GM21367 (cell line): ENCODE measurements at regions not wholly inside any gene's neighbourhood (a gene's known extent, or its start where the extent isn't known, plus 50 kb on each side); places are given as distances from the start of the nearest gene placed in this dataset.

Experiments used
- ATAC-seq: cut with Tn5 transposase; IDR thresholded peaks from one replicate; pipeline ENCODE4 v1.9.1; 2021; ENCODE audit not compliant: unreplicated experiment

DNA sequence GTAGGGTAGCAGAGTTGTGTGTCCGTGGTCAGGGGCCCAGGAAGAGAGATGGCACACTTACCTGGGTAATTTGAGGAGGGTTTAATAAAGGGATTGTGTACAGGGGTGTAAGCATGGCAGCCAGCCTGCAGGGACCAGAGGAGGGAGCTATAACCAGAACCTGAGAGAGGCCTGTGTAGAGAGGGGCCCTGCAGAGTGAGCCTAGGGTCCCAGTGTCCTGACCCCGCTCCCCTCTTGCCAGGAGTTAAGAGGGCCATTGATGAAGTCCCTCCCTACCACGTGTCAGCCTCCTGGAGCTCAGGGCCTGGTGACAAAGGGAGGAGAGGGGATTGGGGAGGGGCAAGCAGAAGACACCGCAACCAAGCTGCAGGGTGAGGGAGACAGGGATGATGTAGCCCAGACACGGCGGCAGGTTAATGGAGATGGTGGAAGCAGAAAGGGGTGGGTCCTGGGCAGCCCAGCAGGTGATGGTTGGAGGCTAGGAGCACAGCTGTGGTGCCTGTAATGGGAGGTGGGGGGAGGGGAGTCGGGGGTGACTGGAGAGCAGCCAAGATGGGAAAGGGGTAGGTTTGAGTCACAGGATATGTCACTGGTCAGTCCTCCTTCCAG lies 165.4 kb upstream of the TOPAZ1 start:
- no peak for ATAC-seq

- ATAC-seq, result no peak
Measured at GRCh38 chr3:44077267-44077666, 164.4 kb upstream of the TOPAZ1 start.

GRCh38 chr3:44078863-44079262 lies 162.8 kb upstream of the TOPAZ1 start:
- ATAC-seq, result no peak

DNA sequence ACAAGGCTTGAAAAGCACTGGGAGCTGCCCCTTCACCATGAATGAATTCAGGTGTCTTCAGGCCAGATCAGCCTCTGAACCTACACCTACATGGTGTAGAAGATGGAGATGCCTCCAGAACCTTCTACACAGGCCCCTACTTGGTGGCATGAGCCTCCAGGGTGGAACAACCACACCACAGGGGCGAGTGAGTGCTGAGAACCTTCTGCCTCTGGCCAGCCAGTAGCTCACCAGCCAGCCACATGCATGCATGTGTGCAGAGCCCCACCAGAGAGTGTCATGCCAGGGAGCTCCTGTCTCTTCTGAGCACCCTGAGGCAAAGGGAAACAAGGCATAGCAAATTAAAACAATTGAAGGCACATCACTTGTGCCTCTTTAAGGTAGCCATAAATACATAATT lies 161.8 kb upstream of the TOPAZ1 start:
- ATAC-seq, result no peak

DNA sequence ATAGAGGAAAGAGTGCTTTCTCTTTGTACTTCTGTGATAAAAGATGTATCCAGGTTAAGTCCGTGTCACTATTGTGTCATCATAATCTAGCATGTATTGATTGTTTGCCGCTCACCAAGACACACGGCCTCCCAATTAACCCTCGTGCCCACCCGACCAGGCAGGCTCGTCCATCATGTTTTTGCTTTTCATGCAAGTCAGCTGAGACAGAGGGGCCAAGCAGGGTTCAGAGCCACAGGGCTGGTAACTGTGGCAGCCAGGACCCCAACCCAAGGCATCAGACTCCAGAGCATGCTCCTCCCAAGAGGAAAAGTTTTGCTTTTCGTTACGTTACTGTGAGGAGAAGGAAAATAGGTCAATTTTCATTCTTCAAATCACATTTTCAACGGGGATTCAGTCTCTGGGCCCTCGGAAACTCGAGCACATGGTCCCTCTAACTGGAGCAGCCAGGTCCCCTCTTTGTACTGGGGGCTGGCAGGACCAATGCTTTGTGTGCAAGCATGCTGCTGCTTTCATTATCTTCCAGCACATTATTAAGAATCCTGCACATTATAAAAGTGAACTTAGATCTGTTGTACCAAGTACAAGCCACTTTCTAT lies 161.1 kb upstream of the TOPAZ1 start:
- no peak for ATAC-seq

GRCh38 chr3:44090036-44090435 lies 151.7 kb upstream of the TOPAZ1 start:
- ATAC-seq, result no peak

DNA sequence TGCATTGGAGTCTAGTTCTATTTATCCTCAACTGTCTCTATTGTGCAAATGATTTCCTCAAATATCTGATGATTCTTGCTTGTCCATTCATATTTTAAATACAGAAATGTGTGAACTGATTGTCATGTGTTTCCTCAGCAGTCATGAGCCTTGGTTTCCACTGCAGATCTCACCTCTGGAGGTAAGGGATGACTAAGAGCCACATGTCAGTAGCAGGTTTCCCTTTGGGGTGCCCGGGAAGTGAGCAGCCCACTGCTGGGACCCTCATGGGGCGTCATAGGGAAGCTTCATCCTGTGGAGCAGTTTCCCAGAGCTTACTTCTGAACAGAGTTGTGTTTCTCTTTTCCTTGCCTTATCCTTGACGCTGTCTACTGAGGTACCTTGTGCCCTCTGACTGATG lies 149.2 kb upstream of the TOPAZ1 start:
- ATAC-seq, result no peak

DNA sequence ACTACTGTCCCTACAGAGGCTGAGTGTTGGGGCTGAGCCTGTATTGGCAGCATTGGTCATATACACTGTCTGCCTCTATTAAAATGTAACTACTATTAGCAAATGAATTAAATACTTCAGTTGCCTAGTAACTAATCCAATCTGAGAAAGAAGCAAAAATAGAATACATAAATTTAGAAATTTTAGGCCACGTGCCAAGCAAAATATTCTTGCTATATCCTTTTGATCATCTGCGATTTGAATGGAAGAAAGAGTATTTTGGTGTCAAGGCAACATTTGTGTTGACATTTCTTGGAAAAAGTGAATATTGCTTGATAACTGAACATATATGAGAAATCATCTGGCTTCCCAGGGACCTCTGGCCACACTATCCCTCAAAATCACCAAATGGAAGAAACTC lies 148.2 kb upstream of the TOPAZ1 start:
- no peak for ATAC-seq

DNA sequence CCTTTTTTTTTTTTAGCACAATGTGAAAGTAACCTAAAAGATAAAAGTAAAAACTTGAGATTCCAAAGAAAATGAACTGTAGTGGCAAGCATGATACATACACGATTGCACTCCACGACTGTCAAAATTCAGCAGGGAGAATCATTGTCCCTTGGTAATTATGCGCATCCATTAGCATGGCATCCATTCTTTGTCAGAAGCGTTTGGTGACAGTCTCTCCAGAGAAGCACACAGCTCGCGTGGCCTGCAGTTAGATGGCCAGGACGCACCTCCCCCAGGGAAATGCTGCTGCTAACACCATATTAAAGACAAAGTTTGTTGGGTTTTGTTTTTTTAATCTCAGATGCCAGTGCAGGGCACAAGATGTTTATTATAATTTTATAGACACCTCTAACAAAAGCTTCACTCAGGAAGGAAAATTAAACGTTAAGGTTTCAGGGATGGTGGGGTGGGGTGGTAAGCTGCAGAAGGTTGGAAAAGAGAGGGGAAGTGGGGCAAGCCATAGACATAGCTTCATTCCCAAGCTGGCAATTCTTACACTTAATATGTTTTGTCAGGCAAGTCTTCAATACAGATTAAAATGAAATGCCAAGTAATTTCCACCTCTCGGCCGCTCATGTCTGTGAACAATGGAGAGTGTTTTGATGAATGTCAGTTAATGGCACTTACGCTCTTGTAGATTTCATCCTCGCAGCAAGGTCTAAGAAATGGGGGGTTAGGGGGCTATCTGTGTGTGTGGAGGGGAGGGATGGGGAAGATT lies 142.8 kb upstream of the TOPAZ1 start:
- no peak for ATAC-seq

GRCh38 chr3:44099566-44100297 lies 142.0 kb upstream of the TOPAZ1 start:
- no peak for ATAC-seq

DNA sequence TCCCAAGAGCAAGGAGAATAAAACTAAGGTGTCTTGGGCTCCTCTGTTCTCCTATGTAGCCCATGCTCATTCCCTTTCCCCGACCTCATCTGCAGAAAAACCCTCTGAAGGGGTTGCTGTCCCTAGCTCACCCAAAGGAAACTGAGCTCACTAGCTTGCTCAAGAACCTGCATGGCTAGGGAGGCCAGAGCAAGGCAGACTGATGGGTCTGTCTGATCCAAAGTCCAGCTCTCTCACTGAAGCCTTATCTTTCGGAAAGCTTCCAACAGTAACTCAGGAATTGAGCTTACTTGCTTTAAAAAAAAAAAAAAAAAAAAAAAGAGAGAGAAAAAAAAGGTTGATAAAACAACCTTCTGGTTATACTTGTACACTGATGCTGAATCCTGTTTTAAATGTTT lies 141.4 kb upstream of the TOPAZ1 start:
- no peak for ATAC-seq

- no peak for ATAC-seq
Measured at GRCh38 chr3:44104043-44104442, 137.6 kb upstream of the TOPAZ1 start.

DNA sequence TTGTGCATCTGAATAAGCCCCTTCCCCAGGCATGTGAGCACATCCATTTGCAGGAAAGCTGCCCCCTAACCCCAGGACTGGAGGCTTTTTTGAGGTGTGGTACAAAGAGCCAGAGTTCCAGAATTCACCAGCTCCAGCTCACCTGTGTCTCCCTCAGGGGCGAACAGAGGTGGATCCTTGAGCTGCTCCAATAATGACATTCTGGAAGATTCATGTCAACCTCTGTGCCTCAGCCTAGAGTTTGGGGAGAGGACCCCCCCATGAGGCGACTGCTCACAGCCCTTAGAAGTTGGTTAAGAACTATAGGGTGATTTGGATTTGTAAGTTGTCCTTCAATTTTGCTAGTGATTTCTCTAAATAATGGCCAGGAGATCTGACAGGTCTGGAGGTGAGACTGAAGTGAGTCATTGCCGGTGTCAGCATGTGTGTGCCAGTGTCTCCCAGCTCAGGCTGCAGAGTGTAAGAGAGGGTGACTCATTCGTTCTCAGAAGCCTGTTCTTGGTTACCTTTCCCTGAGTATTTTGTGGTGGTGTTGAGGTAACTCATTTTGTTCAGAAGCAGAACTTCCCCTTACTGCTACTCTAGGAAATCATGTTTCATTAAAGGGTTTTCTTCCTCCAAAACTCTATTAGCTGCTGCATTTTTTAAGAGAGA lies 136.9 kb upstream of the TOPAZ1 start:
- peak; percentile 92 for ATAC-seq

DNA sequence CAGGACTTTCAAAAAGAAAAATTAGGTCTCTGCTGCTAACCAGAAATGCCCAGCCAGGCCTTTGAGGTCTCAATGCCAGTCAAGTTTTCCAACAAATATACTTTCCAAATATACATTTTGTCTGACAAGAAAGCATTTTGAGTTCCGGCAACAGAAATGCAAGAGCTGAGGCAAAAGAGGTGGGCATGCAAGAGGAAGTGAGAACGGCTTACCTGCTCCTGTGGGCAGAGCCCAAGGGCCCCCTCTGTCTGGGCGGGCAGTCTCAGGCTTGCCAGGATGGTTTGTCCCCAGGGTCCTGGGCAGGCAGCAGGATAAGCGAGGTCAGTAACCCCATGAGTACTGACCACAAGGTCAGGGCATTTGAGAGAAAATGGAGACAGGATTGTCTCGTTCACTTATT lies 136.1 kb upstream of the TOPAZ1 start:
- no peak for ATAC-seq

DNA sequence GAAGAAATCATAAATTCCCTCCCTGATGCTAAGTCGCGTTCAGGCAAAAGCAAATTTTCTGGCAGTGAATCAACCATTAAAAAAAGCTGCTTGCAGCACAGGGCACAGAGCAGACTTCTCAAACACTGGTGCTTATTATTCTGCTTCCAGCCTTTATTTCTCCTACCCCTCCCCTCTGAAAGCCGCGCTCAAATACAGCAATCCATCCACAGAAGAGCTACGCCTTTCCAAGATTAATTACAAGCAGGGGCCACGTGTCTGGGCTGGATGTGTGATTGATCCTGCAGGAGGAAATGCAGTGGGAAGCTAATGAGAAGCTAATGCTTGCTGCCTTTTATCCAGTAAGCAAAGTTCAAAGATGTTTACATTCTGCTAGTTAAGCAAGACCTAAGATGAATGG lies 134.9 kb upstream of the TOPAZ1 start:
- ATAC-seq, result no peak

DNA sequence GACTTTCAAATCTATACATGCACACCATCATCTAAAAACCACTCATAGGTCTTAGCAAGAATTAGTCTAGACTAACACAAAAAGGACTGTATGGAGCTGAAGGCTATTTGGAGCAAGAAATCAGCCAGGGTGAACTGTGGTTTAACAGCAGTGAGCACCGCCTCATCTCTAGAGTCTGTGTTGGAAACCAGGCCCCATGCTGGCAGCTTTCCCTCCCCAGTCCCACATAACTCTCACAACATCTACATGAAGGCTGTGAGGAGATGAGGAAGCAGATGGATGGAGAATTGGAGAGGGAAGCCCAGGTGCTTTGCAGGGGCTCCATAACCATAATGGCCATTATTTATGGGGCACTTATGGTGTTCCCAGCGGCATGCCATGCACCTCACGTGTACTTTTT lies 133.2 kb upstream of the TOPAZ1 start:
- ATAC-seq, result no peak

DNA sequence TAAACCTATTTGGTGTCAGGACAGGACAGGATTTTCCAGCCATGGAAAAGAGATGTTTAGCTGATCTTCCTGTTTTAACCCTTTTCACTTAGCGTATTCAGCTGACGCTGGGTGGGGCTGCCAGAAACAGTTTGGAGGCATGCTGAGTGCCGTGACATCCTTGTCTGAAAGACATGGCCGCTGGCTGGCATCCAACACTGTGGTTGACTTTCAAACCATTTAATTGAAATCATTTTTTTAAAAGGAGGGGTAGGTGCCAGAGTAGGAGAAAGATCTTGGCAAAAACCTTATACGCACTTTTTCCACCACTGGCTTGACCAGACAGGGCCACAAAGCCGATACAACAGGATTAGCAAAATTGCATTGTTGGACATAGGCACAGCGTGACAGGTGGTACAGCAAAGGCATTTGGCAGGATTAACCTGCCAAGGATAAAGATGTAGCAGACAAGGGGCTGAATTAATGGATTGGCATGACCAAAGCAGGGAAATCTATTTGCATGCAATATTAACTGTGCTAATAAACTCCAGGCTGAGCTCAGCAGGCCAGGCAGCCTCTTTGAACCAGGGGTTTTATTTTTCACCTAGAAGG lies 131.8 kb upstream of the TOPAZ1 start:
- no peak for ATAC-seq

GRCh38 chr3:44110648-44111047 lies 131.0 kb upstream of the TOPAZ1 start:
- ATAC-seq, result no peak

- no peak for ATAC-seq
Measured at GRCh38 chr3:44111482-44111881, 130.2 kb upstream of the TOPAZ1 start.

- no peak for ATAC-seq
Measured at GRCh38 chr3:44114142-44114541, 127.5 kb upstream of the TOPAZ1 start.

GRCh38 chr3:44117239-44117638 lies 124.4 kb upstream of the TOPAZ1 start:
- no peak for ATAC-seq
